ENCODE measurements at regions not wholly inside any gene's neighbourhood (a gene's known extent, or its start where the extent isn't known, plus 50 kb on each side); places are given as distances from the start of the nearest gene placed in this dataset.

GRCh38 chr6:134753001-134753400, 196.9 kb downstream of the ALDH8A1 start:
- DNase-seq (ENCODE audit: low read depth in 1 of 2, low spot score in 2 of 2) (no peak), FAIRE-seq (no peak)
- peaks cover 0 to 2% (median 0%) of the 10 kb centered on the region in 4 experiments; a peak in 1 of 7 replicates for H3K4me1 ChIP-seq (replicated peaks in 1 of 4; ENCODE audit: control insufficient read depth in 3 of 4, insufficient read depth in 4 of 4, low read length in 3 of 4)
- no peak overlapping the region for H3K27ac ChIP-seq (ENCODE audit: low read depth, low read length)
- H3K4ac ChIP-seq (replicated peaks; ENCODE audit: insufficient read length, low read depth, low read length): no peak overlapping the region
- H4K20me1 ChIP-seq (replicated peaks in 1 of 2; ENCODE audit: control insufficient read depth in 1 of 2, insufficient read depth in 2 of 2, low read length in 2 of 2): no peaks in the 10 kb centered on the region
- no peaks in the 10 kb centered on the region for H3K27me3 ChIP-seq (replicated peaks in 1 of 4; ENCODE audit: control insufficient read depth in 3 of 4, extremely low read depth in 1 of 4, insufficient read depth in 3 of 4, low read length in 3 of 4)
- H3K9ac ChIP-seq (replicated peaks in 1 of 4; ENCODE audit: extremely low read depth in 1 of 4, low read depth in 3 of 4, low read length in 3 of 4): no peak overlapping the region
- no peak overlapping the region for H2AFZ ChIP-seq (ENCODE audit: low read length)
- POLR2A ChIA-PET (ENCODE audit: partially characterized antibody): no interaction called here
- no peak overlapping the region for H3K18ac ChIP-seq (ENCODE audit: extremely low read depth, low read length)
- WGBS, 2 experiments (ENCODE audit: extremely low coverage in 1 of 2, insufficient coverage in 1 of 2, insufficient read length in 1 of 2, insufficient replicate concordance in 2 of 2, low coverage in 1 of 2, low lambda C conversion rate in 2 of 2, missing lambda C conversion rate in 1 of 2): 81% methylated on average over 4 of the region's 4 CpGs; no CpG with 5 or more reads in 1 of the 2 experiments
- no peaks in the 10 kb centered on the region for H3K23me2 ChIP-seq (ENCODE audit: low read depth, low read length)
- H2BK20ac ChIP-seq (ENCODE audit: low read length): no peak overlapping the region
- TF ChIP-seq KDM1A (IDR thresholded peaks at IDR 0.05; ENCODE audit: borderline replicate concordance, low read length) (no peak), HDAC6 (IDR thresholded peaks at IDR 0.05; ENCODE audit: low read depth, low read length) (no peak), CEBPB (IDR thresholded peaks at IDR 0.05; ENCODE audit: low read depth, low read length) (no peak), POU5F1 (IDR thresholded peaks at IDR 0.05; ENCODE audit: low read depth, low read length) (no peak), KDM4A (IDR thresholded peaks at IDR 0.05; ENCODE audit: low read depth, low read length, severe bottlenecking) (no peak), ATF2 (IDR thresholded peaks at IDR 0.05; ENCODE audit: low read length) (no peak)
- H3K79me2 ChIP-seq (ENCODE audit: control insufficient read depth in 1 of 2, insufficient read depth in 2 of 2, low read length in 2 of 2): no peaks in the 10 kb centered on the region
- H4K91ac ChIP-seq (replicated peaks; ENCODE audit: insufficient read length, low read length): no peak overlapping the region
- no peak overlapping the region for H2BK5ac ChIP-seq (ENCODE audit: low read depth, low read length)
- H3K56ac ChIP-seq (replicated peaks; ENCODE audit: insufficient read length, low read depth, low read length): no peak overlapping the region
- H2BK15ac ChIP-seq (ENCODE audit: low read length): no peak overlapping the region
- CTCF ChIA-PET (ENCODE audit: partially characterized antibody): no interaction called here
- no peaks in the 10 kb centered on the region for H3K36me3 ChIP-seq (ENCODE audit: control insufficient read depth in 2 of 4, insufficient read depth in 4 of 4, low read length in 3 of 4)
- H3K9me3 ChIP-seq (ENCODE audit: insufficient read depth in 2 of 2, low read depth in 1 of 2, low read length in 1 of 2): no peaks in the 10 kb centered on the region
- no peaks in the 10 kb centered on the region for H3K79me1 ChIP-seq (ENCODE audit: low read depth, low read length)
- no peak overlapping the region for H4K8ac ChIP-seq (ENCODE audit: extremely low read depth, insufficient read depth, low read length)
- H3K14ac ChIP-seq (ENCODE audit: insufficient read length): no peak overlapping the region
- H3K4me3 ChIP-seq (ENCODE audit: extremely low read depth in 1 of 4, insufficient read depth in 2 of 4, low read depth in 3 of 4, low read length in 4 of 4): no peak overlapping the region
- no peak overlapping the region for H3K23ac ChIP-seq (ENCODE audit: insufficient read length)
- H2BK12ac ChIP-seq (ENCODE audit: low read depth, low read length): no peak overlapping the region
- no peak overlapping the region for H2AK5ac ChIP-seq (ENCODE audit: low read depth, low read length)
- H4K5ac ChIP-seq (ENCODE audit: insufficient read length, low read depth, low read length): no peak overlapping the region
- no peak overlapping the region for H3K4me2 ChIP-seq (ENCODE audit: insufficient read depth in 1 of 2, low read depth in 2 of 2, low read length in 2 of 2)
- H2BK120ac ChIP-seq (replicated peaks; ENCODE audit: low read depth, low read length): no peak overlapping the region
